Esophagus muscularis mucosa (tissue), 4 donors: ENCODE measurements at regions not wholly inside any gene's neighbourhood (a gene's known extent, or its start where the extent isn't known, plus 50 kb on each side); places are given as distances from the start of the nearest gene placed in this dataset.

ENCODE experiments used
- DNase-seq: peaks from one replicate; pipeline ENCODE4 v3.0.0-alpha.2; 2017; ENCODE audit errors: extremely low spot score
- H3K27ac ChIP-seq, 4 donors: fragments of 200-600 bp; sonication (generic); replicated peaks in 1 of 4; 1 replicate in 3 of 4; 2 replicates in 1 of 4; pipeline ENCODE4 v1.5.1; 2016 to 2019; ENCODE audit warnings: mild to moderate bottlenecking in 1 of 4
- H3K27me3 ChIP-seq, 4 donors: fragments of 200-600 bp; sonication (generic); one replicate each; pipeline versions ENCODE4 v1.5.1 to v1.6.0; 2016 to 2019
- H3K36me3 ChIP-seq, 4 donors: fragments of 200-600 bp; sonication (generic); one replicate each; pipeline ENCODE4 v1.5.1; 2016 to 2019
- H3K4me1 ChIP-seq, 4 donors: fragments of 200-600 bp; sonication (generic); one replicate each; pipeline ENCODE4 v1.5.1; 2016 to 2019
- H3K4me3 ChIP-seq, 4 donors: fragments of 200-600 bp; sonication (generic); 1 replicate in 2 of 4; 2 replicates in 2 of 4; pipeline ENCODE4 v1.5.1; 2016 to 2019; ENCODE audit warnings: mild to moderate bottlenecking in 4 of 4, moderate library complexity in 1 of 4
- H3K9me3 ChIP-seq, 4 donors: fragments of 200-600 bp; sonication (generic); 1 replicate in 3 of 4; 2 replicates in 1 of 4; pipeline ENCODE4 v1.5.1; 2016 to 2019
- CTCF ChIP-seq, 3 experiments: fragments of 200-600 bp in 2 of 3; fragments of 450-650 bp in 1 of 3; sonication (generic) in 2 of 3; IDR thresholded peaks; one replicate each; pipeline ENCODE4 v1.5.1; 2017 to 2019; ENCODE audit warnings: antibody characterized with exemption in 3 of 3, mild to moderate bottlenecking in 2 of 3, moderate library complexity in 1 of 3
- EP300 ChIP-seq: sonication (generic); formaldehyde crosslinking; IDR thresholded peaks from one replicate; pipeline ENCODE4 v1.6.1; 2017; ENCODE audit warnings: antibody characterized with exemption
- POLR2A ChIP-seq: fragments of 450-650 bp; IDR thresholded peaks from one replicate; pipeline ENCODE4 v1.6.1; 2017; ENCODE audit warnings: antibody characterized with exemption, moderate library complexity, mild to moderate bottlenecking, low read depth
- POLR2AphosphoS5 ChIP-seq, 2 donors: sonication (generic); formaldehyde crosslinking; IDR thresholded peaks; one replicate each; pipeline ENCODE4 v1.6.1; 2017; ENCODE audit warnings: antibody characterized with exemption in 2 of 2
- WGBS: methylation state at CpG from one replicate; pipeline ENCODE4 v1.1.5; 2018; 5-methylcytosine and 5-hydroxymethylcytosine counted together
- intact Hi-C: fragments of 100-400 bp; cut with DNase I; formaldehyde crosslinking; loops from one replicate; pipeline ENCODE4 v1.15.1; 2023

DNA sequence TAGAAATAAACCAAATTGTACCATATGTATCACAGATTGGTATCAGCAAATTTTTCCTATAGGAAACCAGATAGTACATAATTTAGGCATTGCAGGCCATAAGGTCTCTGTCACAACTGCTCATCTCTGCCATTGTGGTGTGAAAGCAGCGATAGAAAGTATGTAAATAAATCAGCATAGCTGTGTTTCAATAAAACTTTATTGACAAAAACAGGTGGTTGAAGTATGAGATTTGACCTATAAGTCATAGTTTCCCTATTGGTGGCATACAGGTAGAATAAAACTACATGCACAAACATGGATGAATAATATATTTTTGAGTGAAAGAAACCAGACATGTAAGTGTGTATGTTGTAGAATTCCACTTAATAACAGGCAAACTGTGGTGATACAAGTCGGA, 1454.9 kb downstream of the REEP3 start:
- no peaks in the 10 kb centered on the region for H3K36me3 ChIP-seq
- intact Hi-C loops = no loop called here
- no peak for TF ChIP-seq EP300
- TF ChIP-seq POLR2A = no peak
- WGBS = 86% methylated on average over 2 of the region's 2 CpGs
- no peak overlapping the region for H3K27ac ChIP-seq
- no peaks in the 10 kb centered on the region for H3K9me3 ChIP-seq
- DNase-seq = no peak
- no peaks in the 10 kb centered on the region for H3K27me3 ChIP-seq
- no peak overlapping the region for H3K4me3 ChIP-seq
- H3K4me1 ChIP-seq = no peaks in the 10 kb centered on the region

- no peak for DNase-seq
- Histone ChIP-seq H3K27me3 (no peaks in the 10 kb centered on the region), H3K4me1 (no peaks in the 10 kb centered on the region), H3K27ac (no peak overlapping the region), H3K36me3 (no peaks in the 10 kb centered on the region), H3K4me3 (no peak overlapping the region), H3K9me3 (no peaks in the 10 kb centered on the region)
- TF ChIP-seq POLR2A (no peak), CTCF (IDR thresholded peaks at IDR 0.05) (no peak), EP300 (no peak), POLR2AphosphoS5 (IDR thresholded peaks at IDR 0.05) (no peak)
- intact Hi-C loops = no loop called here
These were observed 1456.7 kb downstream of the REEP3 start for GRCh38 chr10:64977915-64978314.

DNA sequence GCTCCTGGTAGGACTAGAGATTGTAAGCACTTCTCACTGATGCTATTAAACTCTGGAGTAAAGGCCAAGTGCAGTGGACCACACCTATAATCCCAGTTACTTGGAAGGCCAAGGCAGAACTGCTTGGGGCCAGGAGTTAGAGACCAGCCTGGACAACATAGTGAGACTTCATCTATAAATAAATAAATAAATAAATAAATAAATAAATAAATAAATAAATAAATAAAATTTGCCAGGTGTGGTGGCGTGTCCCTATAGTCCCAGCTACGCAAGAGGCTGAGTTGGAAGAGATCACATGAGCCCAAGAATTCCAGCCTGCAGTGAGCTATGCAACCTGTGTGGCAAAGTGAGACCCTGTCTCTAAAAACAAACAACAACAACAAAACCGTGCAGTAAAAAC, 1475.7 kb downstream of the REEP3 start:
- no peak overlapping the region for H3K4me3 ChIP-seq
- no peak overlapping the region for H3K27ac ChIP-seq
- H3K9me3 ChIP-seq = no peaks in the 10 kb centered on the region
- WGBS = 93% methylated on average over 3 of the region's 3 CpGs
- H3K36me3 ChIP-seq = no peaks in the 10 kb centered on the region
- intact Hi-C loops = no loop called here
- no peaks in the 10 kb centered on the region for H3K4me1 ChIP-seq
- H3K27me3 ChIP-seq = no peaks in the 10 kb centered on the region
- DNase-seq = no peak
- no peak for TF ChIP-seq POLR2AphosphoS5 (IDR thresholded peaks at IDR 0.05)
- TF ChIP-seq CTCF (IDR thresholded peaks at IDR 0.05) = no peak
- no peak for TF ChIP-seq POLR2A
- TF ChIP-seq EP300 = no peak

DNA sequence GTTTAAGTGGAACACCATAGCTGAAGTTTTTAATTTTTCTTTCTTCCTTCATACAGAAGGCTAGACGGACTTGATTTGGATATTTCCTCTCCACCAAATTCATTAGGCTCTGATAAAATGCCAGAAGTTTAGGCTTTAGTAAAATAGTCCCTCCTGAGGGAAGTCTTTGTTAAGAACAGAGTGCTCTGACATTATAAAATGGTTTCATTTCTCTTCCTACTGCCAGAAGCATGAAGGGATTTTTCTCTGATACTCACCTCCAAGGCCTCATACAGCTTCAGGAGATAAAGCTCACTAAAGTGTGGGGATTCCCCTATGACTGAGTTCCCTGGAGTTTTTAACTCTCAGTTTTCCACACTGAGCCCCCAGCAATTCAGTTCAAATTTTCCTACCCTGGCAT, 1489.6 kb downstream of the REEP3 start:
- no peaks in the 10 kb centered on the region for H3K4me1 ChIP-seq
- H3K9me3 ChIP-seq = peaks cover 0 to 8% (median 0%) of the 10 kb centered on the region in 4 donors
- H3K27me3 ChIP-seq = no peaks in the 10 kb centered on the region
- no peak overlapping the region for H3K27ac ChIP-seq
- no peak overlapping the region for H3K4me3 ChIP-seq
- intact Hi-C loops = no loop called here
- DNase-seq = no peak
- no peak for TF ChIP-seq POLR2A
- no peak for TF ChIP-seq POLR2AphosphoS5 (IDR thresholded peaks at IDR 0.05)
- no peak for TF ChIP-seq CTCF (IDR thresholded peaks at IDR 0.05)
- no peak for TF ChIP-seq EP300
- no peaks in the 10 kb centered on the region for H3K36me3 ChIP-seq
- 38% methylated on average over 1 of the region's 1 CpG for WGBS

DNA sequence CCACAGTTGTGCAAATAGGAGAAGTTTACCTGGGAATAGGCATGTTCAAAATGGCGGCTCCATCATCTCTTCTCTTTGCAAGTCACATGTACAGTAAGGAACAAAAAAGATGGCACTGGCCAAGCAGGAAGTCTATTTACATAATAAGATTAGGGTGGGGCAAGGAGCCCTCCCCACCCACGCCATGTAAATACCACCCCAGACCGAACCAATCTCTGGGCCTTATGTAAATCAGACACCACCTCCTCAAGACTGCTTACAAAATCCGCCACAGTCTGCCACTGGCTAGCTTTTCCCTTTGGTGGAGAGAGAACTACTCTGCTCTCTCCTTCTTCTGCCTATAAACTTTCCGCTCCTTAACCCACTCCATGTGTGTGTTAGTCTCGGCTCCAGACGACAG, 1496.3 kb downstream of the REEP3 start:
- Histone ChIP-seq H3K36me3 (no peaks in the 10 kb centered on the region), H3K9me3 (peaks cover 0 to 9% (median 0%) of the 10 kb centered on the region in 4 donors), H3K27me3 (no peaks in the 10 kb centered on the region), H3K27ac (no peak overlapping the region), H3K4me1 (no peaks in the 10 kb centered on the region), H3K4me3 (no peak overlapping the region)
- intact Hi-C loops = no loop called here
- 91% methylated on average over 7 of the region's 7 CpGs for WGBS
- no peak for DNase-seq
- TF ChIP-seq POLR2AphosphoS5 (IDR thresholded peaks at IDR 0.05) = no peak
- no peak for TF ChIP-seq EP300
- TF ChIP-seq CTCF (IDR thresholded peaks at IDR 0.05) = no peak
- no peak for TF ChIP-seq POLR2A
